Medulla oblongata (tissue), 1 donor: ENCODE measurements at regions not wholly inside any gene's neighbourhood (a gene's known extent, or its start where the extent isn't known, plus 50 kb on each side); places are given as distances from the start of the nearest gene placed in this dataset.
A peak's percentile ranks its signal among the peaks of the same experiment; 100 is the strongest.
"Not testable (repeated sequence)": the region's sequence is repeated elsewhere in the genome, so short reads cannot be mapped to it uniquely, and the experiment has no call there.

Source experiments
- DNase-seq: peaks from one replicate; pipeline ENCODE4 v3.0.0-alpha.2; 2015; ENCODE audit errors: extremely low spot score

DNA sequence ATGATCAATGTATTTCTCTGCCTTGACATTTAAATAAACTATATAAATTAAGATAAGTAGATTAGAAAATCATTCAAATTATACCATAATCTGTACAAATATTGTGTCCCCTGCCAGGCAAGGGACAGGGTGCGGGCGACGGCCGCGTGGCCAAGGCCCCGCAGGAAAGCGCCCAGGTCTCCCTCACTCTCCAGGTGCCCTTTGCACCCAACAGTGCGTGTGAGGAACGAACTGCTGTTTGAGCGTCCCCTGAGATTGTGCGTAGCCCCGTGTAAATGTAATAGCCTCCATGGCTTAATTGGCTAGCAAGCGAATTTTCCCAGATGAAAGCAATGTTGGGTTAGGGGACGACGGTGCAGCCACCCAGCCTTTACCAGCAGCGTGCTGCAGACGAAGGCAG is 161.4 kb downstream of the SYT15 start:
- DNase-seq, result not testable (repeated sequence)

GRCh38 chr10:46749003-46749402 is 162.2 kb upstream of the PTPN20 start:
- not testable (repeated sequence) for DNase-seq

DNA sequence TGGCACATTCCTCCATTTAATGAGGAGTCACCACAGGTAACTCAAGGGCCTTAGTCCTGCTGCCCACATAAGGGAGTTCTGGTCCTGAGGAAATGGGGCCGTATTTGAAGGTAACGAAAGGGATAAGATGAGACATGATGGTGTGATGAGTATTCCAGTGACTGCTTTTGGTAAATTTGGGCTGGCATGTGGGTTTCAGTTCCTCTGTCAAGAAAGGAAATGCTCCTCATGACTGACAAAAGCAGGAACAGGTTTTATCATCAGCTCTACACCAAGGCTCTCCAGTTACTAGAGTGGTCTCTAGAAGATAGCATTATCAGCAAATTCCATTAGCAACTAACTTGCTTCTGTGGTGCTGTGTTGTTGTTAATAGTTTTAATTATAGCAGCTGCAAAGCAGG is 161.8 kb upstream of the PTPN20 start:
- peak; percentile 33 for DNase-seq

DNA sequence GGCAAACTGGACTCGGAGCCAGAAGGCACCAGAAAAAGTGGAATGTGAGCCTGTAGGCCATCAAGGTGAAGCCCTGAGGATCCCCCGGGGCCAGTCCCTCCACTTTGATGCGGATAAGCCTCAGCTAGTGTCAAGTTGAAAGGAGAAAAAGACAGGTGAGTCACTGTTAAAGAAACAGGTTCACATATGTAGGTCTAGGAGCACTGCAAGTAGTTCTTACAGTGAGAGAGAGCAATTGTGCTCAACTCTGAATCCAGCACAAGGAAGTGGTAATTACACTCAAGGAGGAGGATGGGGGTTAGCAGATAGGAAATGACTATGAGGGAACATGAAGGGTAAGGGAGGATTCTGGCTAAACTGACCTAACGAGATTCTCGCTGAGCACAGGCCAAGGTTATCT is 157.5 kb upstream of the PTPN20 start:
- not testable (repeated sequence) for DNase-seq

DNA sequence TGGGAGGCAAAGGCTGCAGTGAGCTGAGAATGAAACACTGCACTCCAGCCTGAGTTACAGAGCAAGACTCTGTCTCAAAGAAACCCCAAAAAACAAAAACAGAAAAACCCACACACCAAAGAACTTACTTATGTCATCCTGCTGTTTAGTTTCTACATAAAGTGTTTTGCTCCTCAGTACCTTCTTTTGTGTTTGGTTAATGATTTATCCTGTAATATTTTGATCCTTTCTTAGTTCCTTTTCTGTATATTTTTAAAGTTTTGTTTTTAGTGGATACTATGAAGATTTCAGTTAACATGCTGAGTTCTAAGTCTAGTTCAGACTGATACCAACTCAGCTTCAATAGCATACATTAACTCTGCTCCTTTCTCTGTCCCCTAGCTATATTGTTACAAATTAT is 149.8 kb upstream of the PTPN20 start:
- not testable (repeated sequence) for DNase-seq

- not testable (repeated sequence) for DNase-seq
These were observed 142.5 kb upstream of the PTPN20 start for GRCh38 chr10:46768515-46769291.

DNA sequence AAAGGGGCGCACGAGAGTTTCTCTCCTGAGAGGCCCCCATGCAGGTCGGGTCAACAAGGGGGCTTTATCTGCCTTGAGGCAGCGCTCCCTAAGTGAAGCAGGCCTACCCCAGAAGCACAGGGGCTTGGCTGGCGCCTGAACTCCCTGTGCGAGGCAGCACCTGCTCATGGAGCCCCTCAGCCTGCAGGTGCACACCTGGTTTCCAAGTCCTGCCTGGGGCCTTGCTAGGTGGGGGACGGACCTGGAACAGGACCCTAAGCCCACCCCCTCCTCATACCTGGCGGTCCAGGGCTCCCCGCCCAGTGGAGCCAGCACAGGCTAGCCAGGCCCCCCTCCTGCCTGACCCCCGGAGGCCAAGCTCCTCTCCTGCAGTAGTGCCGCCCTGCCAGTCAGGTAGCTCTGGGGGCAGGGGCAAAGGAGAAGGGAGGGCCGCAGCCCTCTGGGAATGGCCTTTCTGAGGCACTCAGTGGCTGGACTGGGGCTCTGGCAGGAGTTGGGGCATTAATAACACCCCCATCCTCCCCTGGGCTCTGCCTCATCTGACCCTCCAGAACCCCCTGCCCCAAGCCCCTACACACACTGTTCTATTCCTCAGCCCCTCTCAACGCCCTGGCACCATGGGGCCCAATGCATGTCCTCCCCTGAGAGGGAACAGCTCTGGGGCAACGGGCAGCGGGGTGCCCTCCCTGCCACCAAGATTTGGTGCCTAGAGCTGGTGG is 137.9 kb upstream of the PTPN20 start:
- not testable (repeated sequence) for DNase-seq

DNA sequence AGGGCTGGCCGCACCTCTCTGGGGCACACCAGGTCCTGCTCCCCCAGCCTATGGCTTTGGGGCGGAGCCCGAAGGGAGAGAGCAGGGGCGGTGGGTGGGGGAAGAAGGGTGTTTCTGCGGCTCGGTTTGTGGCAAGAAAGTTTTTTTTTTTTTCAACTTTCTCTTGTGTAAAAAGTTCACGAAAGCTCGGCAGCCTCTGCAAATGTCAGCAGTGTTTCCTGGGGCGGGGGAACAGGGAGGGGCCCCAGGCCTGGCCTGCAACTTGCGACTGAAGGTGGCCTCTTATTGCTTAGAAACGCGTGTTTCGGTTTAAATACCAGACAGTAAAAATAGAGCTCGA is 137.4 kb upstream of the PTPN20 start:
- DNase-seq, result not testable (repeated sequence)

DNA sequence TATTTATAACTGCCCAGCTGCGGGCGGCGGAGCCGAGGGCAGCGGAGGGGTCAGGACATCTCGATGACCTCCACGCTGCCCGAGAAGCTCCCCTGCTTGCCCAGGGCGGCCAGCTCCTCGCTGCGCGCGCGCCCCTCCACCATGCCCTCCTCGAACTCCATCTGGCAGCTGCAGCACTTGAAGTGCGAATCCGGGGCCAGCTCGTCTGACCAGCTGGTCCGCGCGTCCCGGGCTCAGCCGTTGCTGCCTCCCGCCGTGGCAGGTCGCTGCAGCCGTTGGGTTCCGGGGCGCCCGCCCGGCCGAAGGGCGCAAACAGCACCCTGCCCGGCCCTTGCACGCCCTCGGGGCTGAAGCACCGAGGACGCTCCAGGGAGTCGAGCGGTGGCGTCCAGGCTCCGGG is 136.9 kb upstream of the PTPN20 start:
- DNase-seq, result not testable (repeated sequence)

DNA sequence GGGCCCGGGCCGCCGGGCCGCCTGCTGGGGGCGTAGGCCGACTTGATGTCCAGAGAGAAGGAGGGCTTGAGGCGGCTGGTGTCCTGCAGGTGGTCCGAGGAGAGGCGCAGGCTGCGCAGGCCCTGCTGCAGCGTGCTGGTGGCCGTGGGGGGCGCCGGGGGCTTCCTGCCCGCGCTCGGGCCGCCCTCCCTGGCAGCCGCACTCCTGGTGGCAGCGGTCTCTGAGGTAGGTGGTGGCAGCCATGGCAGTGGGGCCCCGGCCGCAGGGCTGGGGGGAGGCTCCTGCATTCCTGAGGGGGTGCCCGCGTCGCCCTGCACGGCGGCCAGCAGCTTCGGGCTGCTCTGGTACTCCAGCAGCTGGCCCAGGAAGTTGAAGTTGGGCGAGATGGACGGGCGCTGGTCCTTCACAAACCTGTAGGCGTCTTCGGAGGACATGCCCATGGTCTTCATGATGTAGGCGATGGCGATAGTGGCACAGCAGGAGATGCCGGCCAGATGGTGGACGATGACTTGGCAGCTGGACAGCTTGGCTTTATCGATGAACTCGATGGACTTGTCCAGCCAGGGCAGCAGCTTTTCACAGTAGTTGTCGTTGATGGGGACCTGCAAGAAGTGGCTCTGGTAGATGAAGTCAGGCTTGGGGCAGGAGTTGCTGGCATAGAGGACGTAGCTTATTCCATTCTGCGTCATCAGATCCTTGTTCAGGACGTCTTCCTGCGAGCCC is 136.1 kb upstream of the PTPN20 start:
- not testable (repeated sequence) for DNase-seq

DNA sequence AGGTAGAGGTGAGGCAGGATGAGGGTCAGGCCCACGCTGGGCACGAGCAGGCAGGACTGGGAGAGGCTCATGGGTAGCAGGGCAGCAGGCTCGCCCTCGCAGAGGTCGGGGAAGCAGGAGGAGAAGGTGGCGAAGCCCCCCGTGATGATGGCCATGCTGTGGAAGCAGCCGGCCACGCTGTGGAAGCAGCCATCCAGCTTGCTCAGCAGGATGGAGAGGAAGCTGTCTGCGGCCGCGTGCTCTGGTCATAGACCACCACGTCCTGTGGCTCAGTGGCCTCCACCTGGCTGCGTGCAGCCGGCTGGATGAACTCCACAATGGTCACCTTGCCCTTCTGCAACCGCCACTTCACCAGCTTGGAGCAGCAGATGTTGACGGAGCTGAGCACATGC is 135.6 kb upstream of the PTPN20 start:
- DNase-seq, result not testable (repeated sequence)

- not testable (repeated sequence) for DNase-seq
These were observed 131.7 kb upstream of the PTPN20 start for GRCh38 chr10:46779571-46779970.

DNA sequence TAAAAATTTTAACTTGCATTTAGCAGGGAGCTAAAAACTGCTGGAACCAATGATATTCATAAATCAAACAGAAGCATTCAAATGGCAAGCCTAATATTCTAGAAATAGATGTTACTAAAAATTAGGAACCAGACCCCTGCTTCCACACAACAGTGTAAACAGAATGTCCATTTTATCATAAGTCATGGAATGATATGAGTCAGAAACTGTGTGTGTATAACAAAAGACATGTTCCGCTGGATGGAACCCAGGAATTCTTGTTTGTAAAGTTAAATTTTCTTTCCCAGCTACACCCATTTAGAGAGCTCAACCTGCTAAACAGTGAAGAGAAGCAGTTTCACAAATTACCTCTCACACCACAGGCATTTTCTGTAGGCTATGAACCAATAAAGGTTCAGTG is 131.1 kb upstream of the PTPN20 start:
- DNase-seq, result not testable (repeated sequence)

GRCh38 chr10:46781001-46781400 is 130.2 kb upstream of the PTPN20 start:
- DNase-seq, result not testable (repeated sequence)

- DNase-seq, result not testable (repeated sequence)
These were observed 129.0 kb upstream of the PTPN20 start for GRCh38 chr10:46782001-46782874.

DNA sequence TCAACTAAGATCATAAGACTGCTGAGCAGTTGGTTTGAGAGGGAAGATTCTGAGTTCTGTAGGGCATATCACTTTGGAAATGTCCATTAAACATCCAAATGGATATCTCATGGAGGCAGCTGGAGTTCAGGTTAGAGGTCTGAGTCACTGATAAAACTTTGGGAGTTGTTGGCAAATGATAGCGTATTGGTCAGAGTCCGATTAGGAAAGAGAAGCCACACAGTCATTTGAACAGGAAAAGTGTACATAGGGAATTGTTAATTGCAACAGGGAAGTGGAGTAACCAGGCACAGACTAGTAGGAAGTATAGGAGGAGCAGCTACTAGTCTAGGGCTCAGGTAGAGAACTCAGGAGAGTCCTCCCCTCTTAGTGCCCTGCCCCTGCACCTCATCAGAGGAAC is 126.6 kb upstream of the PTPN20 start:
- DNase-seq, result not testable (repeated sequence)

DNA sequence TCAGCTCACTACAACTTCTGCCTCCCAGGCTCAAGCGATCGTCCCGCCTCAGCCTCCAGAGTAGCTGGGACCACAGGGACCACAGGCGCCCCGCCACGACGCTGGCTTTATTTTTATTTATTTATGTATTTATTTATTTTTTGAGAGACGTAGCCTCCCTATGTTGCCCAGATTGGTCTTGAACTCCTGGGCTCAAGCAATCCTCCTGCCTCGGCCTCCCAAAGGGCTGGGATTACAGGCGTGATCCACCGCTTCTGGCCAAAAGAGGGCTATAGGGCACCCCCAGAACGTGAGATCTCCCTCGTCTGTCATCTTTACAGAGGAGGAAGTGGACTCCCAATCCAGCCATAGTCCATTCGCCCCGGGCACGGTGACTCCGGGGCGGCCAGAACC is 125.1 kb upstream of the PTPN20 start:
- DNase-seq, result not testable (repeated sequence)

GRCh38 chr10:46786518-46787320 is 124.5 kb upstream of the PTPN20 start:
- peak; percentile 62 for DNase-seq

- peak; percentile 80 for DNase-seq
These were observed 124.0 kb upstream of the PTPN20 start for GRCh38 chr10:46787321-46787615.

GRCh38 chr10:46792657-46793357 is 118.4 kb upstream of the PTPN20 start:
- DNase-seq, result not testable (repeated sequence)
